ENCODE measurements at regions not wholly inside any gene's neighbourhood (a gene's known extent, or its start where the extent isn't known, plus 50 kb on each side); places are given as distances from the start of the nearest gene placed in this dataset.

- TF ChIP-seq EZH2 (IDR thresholded peaks at IDR 0.05; ENCODE audit: low read depth) = no peak
- no peak for TF ChIP-seq CTCF (conservative IDR thresholded peaks at IDR 0.05)
These were observed 317.2 kb downstream of the TSN start for GRCh38 chr2:122072666-122073065.

All from PC-9 (cell line).